DMS79 treated with DMSO at 0.1 percent for 48 hours (cell line): ENCODE measurements at regions not wholly inside any gene's neighbourhood (a gene's known extent, or its start where the extent isn't known, plus 50 kb on each side); places are given as distances from the start of the nearest gene placed in this dataset.
"Not testable (repeated sequence)": the region's sequence is repeated elsewhere in the genome, so short reads cannot be mapped to it uniquely, and the experiment has no call there.

ENCODE experiments used
- DNase-seq: peaks from one replicate; lab custom pipeline; 2025; lab: John Stamatoyannopoulos, UW

- DNase-seq = no peak
Observed at GRCh38 chr6:84350397-84350796, 123.0 kb upstream of the CEP162 start.

GRCh38 chr6:84349542-84349941 is 122.1 kb upstream of the CEP162 start:
- no peak for DNase-seq

- DNase-seq = no peak
Observed at GRCh38 chr6:84348801-84349200, 121.4 kb upstream of the CEP162 start.

- DNase-seq = no peak
Observed at GRCh38 chr6:84346372-84346771, 118.9 kb upstream of the CEP162 start.

GRCh38 chr6:84344005-84344404 is 116.6 kb upstream of the CEP162 start:
- DNase-seq = no peak

GRCh38 chr6:84340422-84340821 is 113.0 kb upstream of the CEP162 start:
- DNase-seq = no peak

- DNase-seq = no peak
Observed at GRCh38 chr6:84333842-84334241, 106.4 kb upstream of the CEP162 start.

GRCh38 chr6:84332139-84333034 is 104.9 kb upstream of the CEP162 start:
- DNase-seq = no peak

GRCh38 chr6:84330325-84330724 is 102.9 kb upstream of the CEP162 start:
- DNase-seq = no peak

- no peak for DNase-seq
Observed at GRCh38 chr6:84329516-84329915, 102.1 kb upstream of the CEP162 start.

GRCh38 chr6:84329077-84329476 is 101.6 kb upstream of the CEP162 start:
- no peak for DNase-seq

- no peak for DNase-seq
Observed at GRCh38 chr6:84317463-84317862, 90.0 kb upstream of the CEP162 start.

- no peak for DNase-seq
Observed at GRCh38 chr6:84314377-84314898, 87.0 kb upstream of the CEP162 start.

GRCh38 chr6:84309336-84309735 is 81.9 kb upstream of the CEP162 start:
- DNase-seq = no peak

GRCh38 chr6:84304881-84305280 is 77.4 kb upstream of the CEP162 start:
- no peak for DNase-seq

GRCh38 chr6:84291033-84291432 is 63.6 kb upstream of the CEP162 start:
- DNase-seq = not testable (repeated sequence)

- no peak for DNase-seq
Observed at GRCh38 chr6:84284428-84285049, 57.1 kb upstream of the CEP162 start.

GRCh38 chr6:84282550-84282949 is 55.1 kb upstream of the CEP162 start:
- DNase-seq = peak; percentile 35

- DNase-seq = no peak
Observed at GRCh38 chr6:84280639-84281038, 53.2 kb upstream of the CEP162 start.

- no peak for DNase-seq
Observed at GRCh38 chr6:84280030-84280429, 52.6 kb upstream of the CEP162 start.

- DNase-seq = no peak
Observed at GRCh38 chr6:84278321-84278998, 51.0 kb upstream of the CEP162 start.
